ENCODE measurements at regions not wholly inside any gene's neighbourhood (a gene's known extent, or its start where the extent isn't known, plus 50 kb on each side); places are given as distances from the start of the nearest gene placed in this dataset.

DNA sequence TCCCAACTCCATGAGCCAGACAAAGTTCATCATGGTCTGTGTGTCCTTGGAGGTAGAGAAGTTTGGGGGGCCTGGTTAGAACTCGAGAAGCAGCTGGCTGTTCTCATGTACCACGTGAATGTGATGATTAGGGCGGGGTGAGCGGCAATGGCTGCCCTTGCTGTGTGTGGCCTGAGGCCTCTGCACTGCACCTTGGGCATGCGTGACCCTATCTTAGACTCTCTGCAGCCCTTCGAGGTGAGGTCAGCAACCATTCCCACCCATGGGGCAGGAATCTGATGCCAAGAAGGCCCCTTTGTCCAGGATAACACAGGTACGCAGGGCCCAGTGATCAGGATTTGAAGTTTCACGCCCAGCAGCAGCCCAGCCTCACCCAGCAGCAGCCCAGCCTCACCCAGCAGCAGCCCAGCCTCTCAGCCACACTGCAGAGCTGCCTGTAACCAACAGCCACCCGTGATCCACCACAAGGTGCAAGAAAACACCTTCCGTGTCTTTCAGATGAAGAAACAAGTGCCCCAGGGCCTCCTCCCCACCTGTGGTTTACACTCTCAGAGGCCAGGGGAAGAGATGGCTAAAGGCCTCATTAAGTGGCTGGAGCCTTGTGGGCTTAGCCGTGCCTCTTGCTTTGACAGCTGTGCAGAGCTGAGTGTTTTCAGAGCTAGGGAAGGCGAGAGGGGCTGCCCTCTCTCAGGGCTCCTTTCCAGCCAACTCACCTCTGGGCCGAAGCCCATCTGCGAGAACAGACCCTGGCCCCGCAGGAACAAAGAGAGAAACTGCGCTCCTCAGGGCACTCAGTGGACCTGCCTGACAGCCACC is 195.2 kb upstream of the CDH4 start:
- H3K4me1 ChIP-seq (ENCODE audit: control insufficient read depth in 1 of 2, insufficient read depth in 1 of 2, low read depth in 1 of 2, low read length in 1 of 2): no peaks in the 10 kb centered on the region
- no peak overlapping the region for H3K4me3 ChIP-seq (ENCODE audit: low read depth in 1 of 2, low read length in 1 of 2)
- H3K27ac ChIP-seq: no peak overlapping the region
- H3K9me3 ChIP-seq: no peaks in the 10 kb centered on the region
- TF ChIP-seq, protein P1, sequence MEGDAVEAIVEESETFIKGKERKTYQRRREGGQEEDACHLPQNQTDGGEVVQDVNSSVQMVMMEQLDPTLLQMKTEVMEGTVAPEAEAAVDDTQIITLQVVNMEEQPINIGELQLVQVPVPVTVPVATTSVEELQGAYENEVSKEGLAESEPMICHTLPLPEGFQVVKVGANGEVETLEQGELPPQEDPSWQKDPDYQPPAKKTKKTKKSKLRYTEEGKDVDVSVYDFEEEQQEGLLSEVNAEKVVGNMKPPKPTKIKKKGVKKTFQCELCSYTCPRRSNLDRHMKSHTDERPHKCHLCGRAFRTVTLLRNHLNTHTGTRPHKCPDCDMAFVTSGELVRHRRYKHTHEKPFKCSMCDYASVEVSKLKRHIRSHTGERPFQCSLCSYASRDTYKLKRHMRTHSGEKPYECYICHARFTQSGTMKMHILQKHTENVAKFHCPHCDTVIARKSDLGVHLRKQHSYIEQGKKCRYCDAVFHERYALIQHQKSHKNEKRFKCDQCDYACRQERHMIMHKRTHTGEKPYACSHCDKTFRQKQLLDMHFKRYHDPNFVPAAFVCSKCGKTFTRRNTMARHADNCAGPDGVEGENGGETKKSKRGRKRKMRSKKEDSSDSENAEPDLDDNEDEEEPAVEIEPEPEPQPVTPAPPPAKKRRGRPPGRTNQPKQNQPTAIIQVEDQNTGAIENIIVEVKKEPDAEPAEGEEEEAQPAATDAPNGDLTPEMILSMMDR (IDR thresholded peaks at IDR 0.05): no peak
- no peaks in the 10 kb centered on the region for H3K27me3 ChIP-seq
- H3K36me3 ChIP-seq: no peaks in the 10 kb centered on the region

DNA sequence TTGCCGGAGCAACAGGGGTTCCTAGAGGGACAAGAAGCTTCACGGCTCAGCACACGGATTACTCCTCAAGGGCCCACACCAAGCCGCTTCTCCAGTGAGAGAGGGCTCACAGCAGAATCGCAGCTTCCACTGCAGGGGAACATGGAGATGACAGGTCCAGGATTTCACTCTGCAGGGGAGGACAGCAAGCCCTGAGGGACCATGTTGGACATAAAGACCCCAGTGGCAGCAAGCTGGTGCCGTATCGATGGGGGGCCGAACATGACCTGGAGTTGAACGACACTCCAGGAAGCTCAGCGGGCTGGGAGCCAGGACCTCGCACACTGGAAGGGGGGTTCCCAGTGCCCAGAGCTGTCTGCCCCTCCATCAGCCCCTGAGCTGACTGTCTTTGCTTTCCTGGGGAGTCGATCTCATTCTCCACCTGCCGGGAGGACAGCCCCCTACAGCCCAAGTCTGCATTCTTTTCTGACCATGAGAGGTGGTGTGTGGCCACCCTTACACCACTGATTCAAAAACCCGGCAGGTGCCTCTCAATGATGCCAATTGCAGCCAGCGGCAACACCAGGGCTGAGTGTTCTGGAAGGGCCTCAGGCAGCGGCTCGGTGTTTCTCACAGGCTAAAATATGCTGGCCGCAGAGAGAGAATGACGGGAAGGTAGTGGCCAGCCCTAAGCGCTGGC is 194.5 kb upstream of the CDH4 start:
- TF ChIP-seq, protein P1 (IDR thresholded peaks at IDR 0.05): no peak
- Histone ChIP-seq H3K36me3 (no peaks in the 10 kb centered on the region), H3K27me3 (no peaks in the 10 kb centered on the region), H3K27ac (no peak overlapping the region), H3K4me1 (ENCODE audit: control insufficient read depth in 1 of 2, insufficient read depth in 1 of 2, low read depth in 1 of 2, low read length in 1 of 2) (no peaks in the 10 kb centered on the region), H3K9me3 (no peaks in the 10 kb centered on the region), H3K4me3 (ENCODE audit: low read depth in 1 of 2, low read length in 1 of 2) (no peak overlapping the region)

DNA sequence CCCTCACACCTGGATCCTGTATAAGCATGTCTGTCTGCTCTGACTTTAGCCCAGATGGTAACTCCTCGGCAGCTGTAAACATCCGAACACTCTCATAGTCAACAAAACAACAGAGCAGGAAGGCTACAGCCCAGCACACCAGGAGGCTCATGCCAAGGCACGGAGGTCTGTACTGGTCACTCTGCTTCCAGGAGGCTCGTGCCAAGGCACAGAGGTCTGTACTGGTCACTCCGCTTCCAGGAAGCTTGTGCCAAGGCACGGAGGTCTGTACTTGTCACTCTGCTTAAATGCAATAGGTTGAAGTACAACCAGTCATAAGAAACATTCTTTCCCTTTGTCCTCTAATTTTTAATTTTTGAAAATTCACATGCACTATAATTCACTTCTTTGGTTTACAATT is 190.1 kb upstream of the CDH4 start:
- Histone ChIP-seq H3K36me3 (no peaks in the 10 kb centered on the region), H3K27me3 (no peaks in the 10 kb centered on the region), H3K4me1 (ENCODE audit: control insufficient read depth in 1 of 2, insufficient read depth in 1 of 2, low read depth in 1 of 2, low read length in 1 of 2) (no peaks in the 10 kb centered on the region), H3K27ac (no peak overlapping the region), H3K4me3 (ENCODE audit: low read depth in 1 of 2, low read length in 1 of 2) (no peak overlapping the region), H3K9me3 (no peaks in the 10 kb centered on the region)
- TF ChIP-seq, protein P1 (IDR thresholded peaks at IDR 0.05): no peak

DNA sequence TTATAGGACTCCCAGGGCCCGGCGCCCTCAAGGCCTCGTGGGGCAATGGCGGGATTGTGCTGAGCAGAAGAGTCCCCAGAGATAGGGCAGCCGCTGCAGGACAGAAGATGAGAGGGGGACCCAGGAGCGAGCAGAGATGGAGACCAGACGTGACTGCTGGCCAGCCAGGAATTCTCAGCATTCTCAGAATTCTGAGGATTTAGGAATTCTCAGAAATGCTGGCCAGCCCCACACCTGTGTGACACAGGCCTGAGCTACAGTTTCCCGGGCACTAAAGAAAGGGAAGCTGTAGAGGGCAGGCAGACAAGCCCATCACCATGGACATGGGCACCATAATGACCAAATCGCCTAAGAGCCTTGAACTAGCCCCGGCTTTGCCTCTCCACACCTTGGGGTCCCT is 186.2 kb upstream of the CDH4 start:
- Histone ChIP-seq H3K36me3 (no peaks in the 10 kb centered on the region), H3K27me3 (no peaks in the 10 kb centered on the region), H3K9me3 (no peaks in the 10 kb centered on the region), H3K4me3 (ENCODE audit: low read depth in 1 of 2, low read length in 1 of 2) (no peak overlapping the region), H3K4me1 (ENCODE audit: control insufficient read depth in 1 of 2, insufficient read depth in 1 of 2, low read depth in 1 of 2, low read length in 1 of 2) (no peaks in the 10 kb centered on the region), H3K27ac (no peak overlapping the region)
- TF ChIP-seq, protein P1 (IDR thresholded peaks at IDR 0.05): no peak

DNA sequence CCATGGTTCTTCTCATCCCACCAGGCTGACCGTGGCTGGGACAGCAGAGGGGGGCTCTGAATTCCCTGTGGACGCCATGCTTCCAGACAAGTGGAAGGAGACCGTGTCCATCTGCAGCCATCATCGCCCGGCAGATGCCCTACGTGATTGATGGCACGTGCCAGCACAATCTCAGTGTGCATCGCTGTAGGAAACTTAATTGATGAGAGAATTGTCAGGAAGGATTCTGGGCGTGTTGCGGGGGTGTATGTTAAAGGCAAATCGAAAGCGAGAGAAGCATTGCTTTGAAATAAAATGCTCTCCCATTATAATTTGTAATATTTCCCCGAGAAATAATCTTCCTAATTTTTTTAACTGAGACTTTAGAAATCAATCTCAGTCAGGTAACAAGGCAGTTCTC is 185.5 kb upstream of the CDH4 start:
- Histone ChIP-seq H3K36me3 (no peaks in the 10 kb centered on the region), H3K9me3 (no peaks in the 10 kb centered on the region), H3K27me3 (no peaks in the 10 kb centered on the region), H3K4me3 (ENCODE audit: low read depth in 1 of 2, low read length in 1 of 2) (no peak overlapping the region), H3K4me1 (ENCODE audit: control insufficient read depth in 1 of 2, insufficient read depth in 1 of 2, low read depth in 1 of 2, low read length in 1 of 2) (no peaks in the 10 kb centered on the region), H3K27ac (no peak overlapping the region)
- TF ChIP-seq, protein P1 (IDR thresholded peaks at IDR 0.05): no peak
